Suppressor macrophage treated with lipopolysaccharide for 1 hour (primary cell): ENCODE measurements at regions not wholly inside any gene's neighbourhood (a gene's known extent, or its start where the extent isn't known, plus 50 kb on each side); places are given as distances from the start of the nearest gene placed in this dataset.

Experiments used
- DNase-seq, 3 donors: peaks; one replicate each; pipeline ENCODE4 v3.0.0-alpha.2; 2020 to 2022

DNA sequence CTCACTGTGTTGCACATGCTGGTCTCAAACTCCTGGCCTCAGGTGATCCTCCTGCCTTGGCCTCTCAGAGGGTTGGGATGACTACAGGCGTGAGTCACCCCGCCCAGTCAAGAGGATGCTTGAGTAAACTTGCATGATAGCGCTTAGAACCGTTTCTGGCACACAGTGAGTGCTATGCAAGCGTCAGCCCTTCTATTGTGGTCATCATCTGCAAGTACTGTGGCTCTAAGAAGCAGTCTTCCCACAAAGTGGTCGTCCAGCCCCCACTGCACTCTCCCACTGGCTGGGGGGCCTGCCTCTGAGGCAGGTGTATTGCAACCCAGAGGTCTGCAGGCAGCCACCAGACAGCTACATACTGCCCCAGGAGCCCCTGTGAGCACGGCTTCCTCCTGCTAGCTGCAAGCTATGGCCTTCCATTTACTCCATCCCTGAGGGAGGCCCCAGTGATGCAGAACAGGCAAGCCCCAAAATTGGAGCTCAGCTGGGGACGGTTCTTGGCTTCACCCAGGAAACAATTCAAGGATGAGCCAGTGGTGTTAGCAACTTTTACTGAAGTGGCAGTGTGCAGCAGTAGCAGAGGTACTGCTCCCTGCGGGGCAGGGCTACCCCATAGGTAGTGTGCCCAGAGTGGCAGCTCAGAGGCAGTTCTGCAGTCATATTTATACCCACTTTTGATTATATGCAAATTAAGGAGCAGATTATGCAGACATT, 95.4 kb downstream of the LSM3 start:
- DNase-seq, result no peak

GRCh38 chr3:14274612-14274936, 96.0 kb downstream of the LSM3 start:
- no peak for DNase-seq

GRCh38 chr3:14274999-14275961, 96.7 kb downstream of the LSM3 start:
- peak; percentile 35 to 60 (median 43) for DNase-seq

- DNase-seq, result no peak
Observed at GRCh38 chr3:14275962-14276909, 97.6 kb downstream of the LSM3 start.

GRCh38 chr3:14277557-14277956, 98.9 kb downstream of the LSM3 start:
- DNase-seq, result peak in 1 of 3 donors; percentile 26

DNA sequence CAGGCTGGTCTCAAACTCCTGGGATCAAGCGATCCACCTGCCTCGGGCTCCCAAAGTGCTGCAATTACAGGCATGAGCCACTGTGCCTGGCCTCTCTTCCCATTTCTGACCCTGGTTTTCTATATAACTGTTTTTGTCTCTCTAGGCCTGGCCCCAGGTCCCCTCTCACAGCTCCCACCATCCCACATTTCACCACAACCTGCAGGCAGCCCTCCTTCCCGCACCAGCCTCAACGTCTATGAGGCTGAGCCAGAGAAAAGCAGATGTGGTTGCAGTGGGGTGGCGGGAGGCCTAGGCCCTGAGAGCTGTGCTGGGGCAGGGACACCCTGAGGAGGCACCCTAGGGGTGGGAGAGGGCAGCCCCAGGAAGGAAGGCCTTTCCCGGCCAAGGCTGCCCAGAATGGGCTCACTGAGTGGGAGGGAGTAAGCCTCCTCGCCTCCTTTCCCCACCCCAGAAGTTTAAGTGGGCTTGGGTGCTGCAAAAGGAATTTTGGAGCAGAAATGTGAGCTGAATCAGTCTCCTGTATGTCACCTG, 99.7 kb downstream of the LSM3 start:
- DNase-seq, result no peak

GRCh38 chr3:14278799-14279625, 100.4 kb downstream of the LSM3 start:
- DNase-seq, result no peak

DNA sequence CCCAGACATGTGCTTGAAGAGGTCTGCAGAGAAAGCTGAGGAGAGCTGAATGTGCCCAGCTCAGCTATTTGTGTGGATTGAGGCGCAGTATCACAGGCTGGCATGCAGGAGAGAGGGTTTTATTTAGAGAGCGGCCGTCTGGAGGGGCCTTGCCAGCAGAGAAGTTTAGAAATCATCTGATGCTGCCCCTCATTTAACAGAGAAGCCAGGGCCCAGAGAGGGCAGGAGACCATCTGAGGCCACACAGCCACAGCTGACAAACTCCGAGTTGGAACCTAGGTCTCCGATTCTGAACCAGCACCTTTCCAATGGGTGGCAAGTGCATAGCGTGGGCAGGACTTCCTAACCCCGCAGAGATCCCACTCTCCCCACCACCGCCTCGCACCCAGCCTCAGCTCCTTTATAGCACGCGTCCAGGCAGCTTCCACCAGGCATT, 101.0 kb downstream of the LSM3 start:
- DNase-seq, result no peak

DNA sequence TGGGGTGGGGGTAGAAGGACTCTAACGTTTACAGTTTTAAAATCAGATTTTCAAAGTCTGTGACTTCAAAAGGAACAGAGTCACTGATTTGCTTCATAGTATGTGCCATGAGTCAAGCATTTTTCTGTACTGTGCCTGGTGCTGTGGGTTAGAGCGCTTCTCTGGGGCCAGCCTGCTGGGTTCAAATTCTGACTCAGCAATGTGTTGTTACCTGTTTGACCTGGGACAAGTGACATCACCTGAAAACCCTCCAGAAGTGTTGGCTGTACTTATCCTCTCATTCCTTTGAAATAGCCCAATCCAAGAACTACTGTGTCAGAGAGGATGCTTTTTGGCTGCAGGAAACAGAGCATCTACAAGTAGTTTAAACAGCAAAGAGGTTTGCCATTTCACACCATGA, 101.7 kb downstream of the LSM3 start:
- DNase-seq, result no peak

- DNase-seq, result no peak
Observed at GRCh38 chr3:14281053-14281452, 102.4 kb downstream of the LSM3 start.

GRCh38 chr3:14282001-14282705, 103.5 kb downstream of the LSM3 start:
- DNase-seq, result no peak

GRCh38 chr3:14282706-14283075, 104.1 kb downstream of the LSM3 start:
- DNase-seq, result no peak

- DNase-seq, result no peak
Observed at GRCh38 chr3:14283092-14283812, 104.6 kb downstream of the LSM3 start.

- peak in 1 of 3 donors; percentile 23 for DNase-seq
Observed at GRCh38 chr3:14283813-14284438, 105.3 kb downstream of the LSM3 start.

- peak; percentile 60 to 78 (median 74) for DNase-seq
Observed at GRCh38 chr3:14284694-14285547, 106.3 kb downstream of the LSM3 start.

DNA sequence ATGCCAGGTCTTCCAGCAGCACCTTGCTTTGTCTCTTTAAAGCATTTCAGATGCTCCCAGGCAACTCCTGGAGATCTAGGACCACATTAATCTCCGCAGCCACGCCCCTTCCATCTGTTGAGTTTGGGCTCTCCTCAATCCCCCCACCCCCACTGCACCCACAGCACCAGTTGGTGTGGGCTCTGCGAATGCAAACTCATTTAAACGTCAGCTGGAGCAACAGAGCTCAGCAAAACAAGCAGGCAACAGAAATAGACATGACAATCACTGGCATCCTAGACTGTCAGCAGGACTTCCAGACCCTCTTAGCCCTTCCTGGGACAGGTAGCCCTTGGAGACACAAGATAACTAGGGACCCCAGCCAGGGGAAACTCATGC, 106.9 kb downstream of the LSM3 start:
- no peak for DNase-seq

DNA sequence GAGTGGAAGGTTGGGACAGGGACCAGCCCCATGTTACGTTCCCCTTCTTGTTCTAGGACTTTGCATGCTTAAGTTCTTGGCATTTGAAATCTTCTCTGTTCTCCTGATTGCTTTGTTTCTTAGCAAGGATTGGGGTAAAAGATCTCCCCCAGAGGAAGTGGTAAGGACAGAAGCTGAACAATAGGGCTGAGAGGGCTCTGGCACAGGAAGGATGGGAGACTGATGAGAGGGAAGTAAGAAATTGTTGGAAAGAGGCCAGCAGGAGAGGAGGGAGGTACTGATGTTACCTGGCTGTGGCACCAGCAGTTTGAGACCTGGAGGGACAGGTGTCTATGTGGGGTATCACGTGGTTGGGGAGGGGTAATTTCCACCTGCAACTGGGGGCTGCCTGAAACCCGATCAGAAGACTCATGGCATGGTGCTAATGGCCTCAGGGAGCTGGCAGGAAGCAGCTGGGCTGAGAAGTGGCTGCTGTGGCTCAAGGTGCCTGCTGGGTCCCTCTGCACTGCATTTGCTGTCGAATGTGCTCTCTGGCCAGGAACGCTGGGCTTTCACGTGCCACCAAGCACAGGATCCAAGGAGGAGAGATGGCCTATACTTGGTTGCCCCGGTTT, 108.4 kb downstream of the LSM3 start:
- DNase-seq, result no peak

GRCh38 chr3:14288177-14288788, 109.7 kb downstream of the LSM3 start:
- DNase-seq, result no peak
